Mononuclear cell (primary cell): ENCODE measurements at regions not wholly inside any gene's neighbourhood (a gene's known extent, or its start where the extent isn't known, plus 50 kb on each side); places are given as distances from the start of the nearest gene placed in this dataset.
A peak's percentile ranks its signal among the peaks of the same experiment; 100 is the strongest.

Experiments
- H3K27me3 ChIP-seq: 2 replicates; pipeline ENCODE4 v1.6.0; 2011; ENCODE audit warnings: low read length, control low read depth; ENCODE audit not compliant: insufficient read depth
- H3K4me1 ChIP-seq: 2 replicates; pipeline ENCODE4 v1.5.1; 2011; ENCODE audit warnings: mild to moderate bottlenecking, low read length, control low read depth; ENCODE audit not compliant: insufficient read depth
- H3K4me3 ChIP-seq: 2 replicates; pipeline ENCODE4 v1.5.1; 2011; ENCODE audit warnings: mild to moderate bottlenecking, low read length, moderate library complexity
- H3K9me3 ChIP-seq: 2 replicates; pipeline ENCODE4 v1.5.1; 2011; ENCODE audit warnings: low read depth, mild to moderate bottlenecking, control low read depth, low read length

GRCh38 chr12:24586293-24586692, 362.6 kb downstream of the BCAT1 start:
- Histone ChIP-seq H3K27me3 (no peaks in the 10 kb centered on the region), H3K4me1 (no peaks in the 10 kb centered on the region), H3K4me3 (no peak overlapping the region), H3K9me3 (no peaks in the 10 kb centered on the region)

GRCh38 chr12:24584032-24584675, 364.7 kb downstream of the BCAT1 start:
- H3K4me3 ChIP-seq: no peak overlapping the region

GRCh38 chr12:24582954-24583601, 365.8 kb downstream of the BCAT1 start:
- Histone ChIP-seq H3K4me1 (no peaks in the 10 kb centered on the region), H3K27me3 (no peaks in the 10 kb centered on the region), H3K4me3 (no peak overlapping the region), H3K9me3 (peaks cover 6% of the 10 kb centered on the region)

More at GRCh38 chr12:24584032-24584675, 364.7 kb downstream of the BCAT1 start:
- Histone ChIP-seq H3K27me3 (no peaks in the 10 kb centered on the region), H3K4me1 (no peaks in the 10 kb centered on the region), H3K9me3 (peaks cover 6% of the 10 kb centered on the region)

GRCh38 chr12:24574538-24574937, 374.4 kb downstream of the BCAT1 start:
- H3K27me3 ChIP-seq: no peaks in the 10 kb centered on the region
- H3K4me3 ChIP-seq: no peak overlapping the region
- no peaks in the 10 kb centered on the region for H3K4me1 ChIP-seq
- peaks cover 2% of the 10 kb centered on the region for H3K9me3 ChIP-seq

- no peaks in the 10 kb centered on the region for H3K27me3 ChIP-seq
- no peaks in the 10 kb centered on the region for H3K4me1 ChIP-seq
- no peaks in the 10 kb centered on the region for H3K9me3 ChIP-seq
Measured at GRCh38 chr12:24573621-24574020, 375.3 kb downstream of the BCAT1 start.

GRCh38 chr12:24565300-24565699, 383.6 kb downstream of the BCAT1 start:
- Histone ChIP-seq H3K4me1 (peaks cover 20% of the 10 kb centered on the region), H3K27me3 (peaks cover 57% of the 10 kb centered on the region), H3K4me3 (no peak overlapping the region), H3K9me3 (no peaks in the 10 kb centered on the region)

More at GRCh38 chr12:24573621-24574020, 375.3 kb downstream of the BCAT1 start:
- no peak overlapping the region for H3K4me3 ChIP-seq

- Histone ChIP-seq H3K4me1 (peaks cover 20% of the 10 kb centered on the region), H3K9me3 (no peaks in the 10 kb centered on the region), H3K27me3 (peaks cover 65% of the 10 kb centered on the region), H3K4me3 (peak overlapping the region; percentile 25)
Measured at GRCh38 chr12:24562771-24563431, 386.0 kb downstream of the BCAT1 start.

- Histone ChIP-seq H3K9me3 (no peaks in the 10 kb centered on the region), H3K4me1 (peaks cover 20% of the 10 kb centered on the region), H3K4me3 (peak overlapping the region; percentile 44), H3K27me3 (peaks cover 64% of the 10 kb centered on the region)
Measured at GRCh38 chr12:24561882-24562770, 386.8 kb downstream of the BCAT1 start.

- Histone ChIP-seq H3K27me3 (peaks cover 62% of the 10 kb centered on the region), H3K4me1 (peaks cover 20% of the 10 kb centered on the region), H3K4me3 (peak overlapping the region; percentile 44), H3K9me3 (no peaks in the 10 kb centered on the region)
Measured at GRCh38 chr12:24561411-24561871, 387.5 kb downstream of the BCAT1 start.

GRCh38 chr12:24560831-24561271, 388.1 kb downstream of the BCAT1 start:
- Histone ChIP-seq H3K27me3 (peaks cover 59% of the 10 kb centered on the region), H3K4me1 (peaks cover 20% of the 10 kb centered on the region), H3K9me3 (no peaks in the 10 kb centered on the region), H3K4me3 (no peak overlapping the region)

- Histone ChIP-seq H3K9me3 (no peaks in the 10 kb centered on the region), H3K27me3 (peaks cover 54% of the 10 kb centered on the region), H3K4me1 (peaks cover 20% of the 10 kb centered on the region), H3K4me3 (no peak overlapping the region)
Measured at GRCh38 chr12:24560192-24560775, 388.6 kb downstream of the BCAT1 start.

GRCh38 chr12:24557738-24558137, 391.2 kb downstream of the BCAT1 start:
- Histone ChIP-seq H3K9me3 (no peaks in the 10 kb centered on the region), H3K4me3 (no peak overlapping the region), H3K4me1 (peaks cover 6% of the 10 kb centered on the region), H3K27me3 (peaks cover 30% of the 10 kb centered on the region)

- Histone ChIP-seq H3K4me1 (no peaks in the 10 kb centered on the region), H3K9me3 (no peaks in the 10 kb centered on the region), H3K4me3 (no peak overlapping the region), H3K27me3 (peaks cover 16% of the 10 kb centered on the region)
Measured at GRCh38 chr12:24555730-24556129, 393.2 kb downstream of the BCAT1 start.

- Histone ChIP-seq H3K4me1 (no peaks in the 10 kb centered on the region), H3K27me3 (peaks cover 6% of the 10 kb centered on the region), H3K4me3 (no peak overlapping the region), H3K9me3 (no peaks in the 10 kb centered on the region)
Measured at GRCh38 chr12:24554612-24555295, 394.1 kb downstream of the BCAT1 start.
